ENCODE measurements at regions not wholly inside any gene's neighbourhood (a gene's known extent, or its start where the extent isn't known, plus 50 kb on each side); places are given as distances from the start of the nearest gene placed in this dataset.
A peak's percentile ranks its signal among the peaks of the same experiment; 100 is the strongest.

- Histone ChIP-seq H3K9ac (ENCODE audit: extremely low read depth, insufficient read length, low read length) (peak overlapping the region; percentile 86), H3K56ac (ENCODE audit: insufficient read length, low read depth, low read length) (peak overlapping the region; percentile 9), H4K5ac (ENCODE audit: insufficient read length, low read depth, low read length) (peak overlapping the region; percentile 19), H4K8ac (replicated peaks; ENCODE audit: insufficient read length, low read depth, low read length) (no peak overlapping the region), H4K20me1 (ENCODE audit: control insufficient read depth, insufficient read depth, insufficient read length) (no peaks in the 10 kb centered on the region), H3K27me3 (ENCODE audit: insufficient read depth, low read length) (no peaks in the 10 kb centered on the region), H2BK12ac (ENCODE audit: insufficient read length, low read depth, low read length) (no peak overlapping the region), H2BK15ac (ENCODE audit: low read depth, low read length) (no peak overlapping the region), H3K14ac (ENCODE audit: insufficient read depth, low read length) (peak overlapping the region; percentile 21), H3K4me2 (ENCODE audit: insufficient read depth, insufficient read length, low read length) (peak overlapping the region; percentile 48), H3K23me2 (ENCODE audit: insufficient read length, low read depth, low read length, poor library complexity, severe bottlenecking) (no peaks in the 10 kb centered on the region), H2BK5ac (ENCODE audit: insufficient read length, low read length) (no peak overlapping the region), H3T11ph (ENCODE audit: low read length) (no peak overlapping the region), H3K23ac (ENCODE audit: insufficient read length, low read depth, low read length) (no peak overlapping the region), H2BK20ac (ENCODE audit: low read depth, low read length, poor library complexity, severe bottlenecking) (no peak overlapping the region), H4K91ac (ENCODE audit: insufficient read length, low read depth, low read length) (no peak overlapping the region), H3K4me1 (ENCODE audit: insufficient read depth, low read length) (no peaks in the 10 kb centered on the region), H3K27ac (ENCODE audit: insufficient read length, low read depth, low read length) (peak overlapping the region; percentile 84), H2AFZ (ENCODE audit: low read length) (no peak overlapping the region), H2BK120ac (ENCODE audit: low read depth, low read length, poor library complexity, severe bottlenecking) (no peak overlapping the region), H3K79me1 (ENCODE audit: insufficient read depth, low read depth, low read length, poor library complexity, severe bottlenecking) (no peaks in the 10 kb centered on the region), H3K79me2 (ENCODE audit: insufficient read depth, low read length) (no peaks in the 10 kb centered on the region), H3K9me3 (ENCODE audit: control insufficient read depth, low read depth, low read length) (no peaks in the 10 kb centered on the region), H3K18ac (ENCODE audit: insufficient read length, low read depth, low read length) (peak overlapping the region; percentile 47), H3K4ac (ENCODE audit: low read depth, low read length) (no peak overlapping the region), H2AK5ac (ENCODE audit: insufficient read length, low read length) (no peak overlapping the region)
- H3K9me3 Mint-ChIP-seq: no peaks in the 10 kb centered on the region
- no peaks in the 10 kb centered on the region for H3K36me3 Mint-ChIP-seq (ENCODE audit: insufficient read depth in 1 of 3, low read depth in 3 of 3)
- peak overlapping the region in 1 of 2 experiments; percentile 70; a peak in 3 of 5 replicates for H3K4me3 Mint-ChIP-seq
- no peaks in the 10 kb centered on the region for H3K27me3 Mint-ChIP-seq (ENCODE audit: low read depth)
- H3K4me1 Mint-ChIP-seq: peaks cover 23 to 35% of the 10 kb centered on the region in 2 experiments
- TF ChIP-seq CTCF (conservative IDR thresholded peaks at IDR 0.05): no peak
- peak; percentile 63 for DNase-seq
- whole genome bisulfite sequencing (ENCODE audit: extremely low coverage, insufficient read length, low lambda C conversion rate): no CpG with 5 or more reads among the region's 49 CpGs
- H3K27ac Mint-ChIP-seq: peak overlapping the region in 2 of 3 experiments; percentile 10 to 40; a peak in 4 of 7 replicates
These were observed 124.6 kb upstream of the BTN3A2 start for GRCh38 chr6:26240157-26241032.

All from H9 (cell line).